ENCODE measurements at regions not wholly inside any gene's neighbourhood (a gene's known extent, or its start where the extent isn't known, plus 50 kb on each side); places are given as distances from the start of the nearest gene placed in this dataset.
"Not testable (repeated sequence)": the region's sequence is repeated elsewhere in the genome, so short reads cannot be mapped to it uniquely, and the experiment has no call there.

DNA sequence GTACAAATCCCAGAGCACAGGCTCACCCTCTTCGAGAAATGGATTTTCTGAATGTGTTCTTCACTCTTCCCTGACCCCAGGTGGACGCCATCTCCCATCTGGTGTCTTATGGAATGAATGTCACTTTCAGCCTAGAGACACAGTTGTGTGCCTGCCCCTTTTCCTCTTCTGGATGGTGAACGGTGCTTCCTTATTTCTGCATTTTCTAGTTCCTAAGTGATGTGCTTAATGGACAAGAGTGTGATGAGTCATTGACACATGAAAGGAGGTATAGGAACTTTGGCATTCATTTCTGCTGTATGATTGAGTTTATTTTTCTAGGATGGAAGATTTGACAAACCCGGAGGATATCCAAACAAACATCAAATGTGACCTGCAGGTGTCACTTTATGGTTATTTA lies 114.9 kb upstream of the PTPN20 start:
- not testable (repeated sequence) for DNase-seq (ENCODE audit: low spot score)

DNA sequence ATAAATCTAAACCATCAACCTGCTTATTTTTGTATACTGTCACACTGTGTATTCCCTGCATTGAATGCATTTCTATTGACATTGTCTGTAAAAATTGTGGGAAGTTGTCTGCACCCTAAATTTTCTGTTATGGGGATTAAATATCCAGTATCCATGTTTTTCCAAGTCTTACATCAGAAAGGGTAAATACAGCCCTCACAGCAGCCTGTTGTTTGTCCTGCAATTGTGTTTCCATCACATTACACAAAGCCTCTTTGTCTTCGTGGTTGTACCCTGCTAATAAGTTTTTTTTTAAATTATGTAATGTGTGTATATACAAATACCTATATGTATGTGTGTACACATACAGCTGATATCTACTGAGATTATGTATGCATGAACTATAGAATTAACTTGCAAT lies 109.2 kb upstream of the PTPN20 start:
- not testable (repeated sequence) for DNase-seq (ENCODE audit: low spot score)

- DNase-seq (ENCODE audit: low spot score): not testable (repeated sequence)
Measured at GRCh38 chr10:46803082-46803481, 108.1 kb upstream of the PTPN20 start.

GRCh38 chr10:46810222-46810621 lies 101.0 kb upstream of the PTPN20 start:
- not testable (repeated sequence) for DNase-seq (ENCODE audit: low spot score)

GRCh38 chr10:46816126-46816525 lies 95.1 kb upstream of the PTPN20 start:
- DNase-seq (ENCODE audit: low spot score): not testable (repeated sequence)

DNA sequence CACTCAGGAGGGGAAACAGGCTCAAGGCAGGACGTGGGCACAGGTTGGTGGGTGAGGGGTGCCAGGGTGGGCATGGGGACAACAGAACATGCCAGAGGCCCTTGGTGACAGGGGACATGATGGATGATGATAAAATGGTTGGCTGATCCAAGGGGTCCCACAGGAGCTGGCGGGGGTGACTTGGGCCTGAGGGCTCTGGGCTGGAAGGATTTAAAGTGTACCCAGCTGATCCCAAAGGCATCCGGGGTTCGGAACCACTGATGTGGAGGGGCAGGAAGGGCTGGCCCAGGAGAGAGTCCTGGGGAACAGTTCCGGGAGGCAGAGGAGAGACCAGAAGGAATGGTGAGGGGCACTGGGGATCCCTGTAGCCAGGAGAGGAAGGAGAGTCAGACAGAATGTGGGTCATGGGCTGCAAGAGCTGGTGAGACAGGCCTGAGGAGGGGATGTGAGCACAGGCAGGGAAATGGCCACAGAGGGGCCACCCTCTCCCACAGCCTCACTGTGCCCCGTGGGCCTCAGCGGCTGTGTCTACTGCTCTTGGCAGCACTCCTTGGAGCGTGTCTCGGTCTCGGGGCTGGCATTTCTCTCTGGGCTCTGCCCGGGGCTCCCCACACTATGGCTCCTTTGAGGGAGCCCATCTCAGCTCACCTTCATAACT lies 70.7 kb upstream of the PTPN20 start:
- DNase-seq (ENCODE audit: low spot score): not testable (repeated sequence)

GRCh38 chr10:46841051-46841593 lies 70.1 kb upstream of the PTPN20 start:
- DNase-seq (ENCODE audit: low spot score): not testable (repeated sequence)

GRCh38 chr10:46845194-46845593 lies 66.0 kb upstream of the PTPN20 start:
- DNase-seq (ENCODE audit: low spot score): not testable (repeated sequence)

DNA sequence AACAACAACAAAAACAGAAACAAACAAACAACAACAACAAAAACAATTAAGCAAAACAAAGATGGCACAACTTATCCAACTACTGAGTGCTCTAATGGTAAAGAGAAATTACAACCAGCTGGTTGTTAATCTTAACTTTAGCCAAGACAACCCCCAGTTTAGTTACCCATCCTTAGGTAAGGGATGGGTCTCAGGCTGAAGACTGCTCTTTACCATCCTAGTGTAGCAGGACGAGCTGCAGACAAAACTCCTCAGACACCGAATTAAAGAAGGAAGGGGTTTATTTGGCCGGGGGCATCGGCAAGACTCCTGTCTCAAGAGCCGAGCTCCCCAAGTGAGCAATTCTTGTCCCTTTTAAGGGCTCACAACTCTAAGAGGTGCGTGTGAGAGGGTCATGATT lies 65.6 kb upstream of the PTPN20 start:
- not testable (repeated sequence) for DNase-seq (ENCODE audit: low spot score)

DNA sequence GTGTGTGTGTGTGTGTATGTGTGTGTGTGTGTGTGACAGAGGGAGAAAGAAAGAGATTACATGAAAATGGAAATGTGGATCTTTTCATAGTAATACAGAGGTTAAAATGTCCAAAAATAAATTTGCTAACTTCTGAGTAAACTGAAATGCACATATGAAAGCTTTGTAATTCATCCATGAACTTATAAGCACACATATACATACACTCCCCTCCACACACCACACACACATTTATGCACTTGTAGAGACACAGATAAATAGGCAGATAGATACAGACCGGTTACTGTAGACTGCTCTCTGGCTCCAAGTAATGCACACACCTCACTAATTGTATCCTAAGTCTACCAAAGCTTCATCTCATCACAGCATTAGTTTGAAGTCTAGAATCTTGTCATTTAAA lies 50.5 kb upstream of the PTPN20 start:
- not testable (repeated sequence) for DNase-seq (ENCODE audit: low spot score)
